Karpas-422 (cell line): ENCODE measurements at regions not wholly inside any gene's neighbourhood (a gene's known extent, or its start where the extent isn't known, plus 50 kb on each side); places are given as distances from the start of the nearest gene placed in this dataset.
"Not testable (repeated sequence)": the region's sequence is repeated elsewhere in the genome, so short reads cannot be mapped to it uniquely, and the experiment has no call there.

ENCODE experiments used
- DNase-seq: peaks from one replicate; pipeline ENCODE4 v3.0.0-alpha.2; 2015
- H2AFZ ChIP-seq: fragments of 200-600 bp; sonication (generic); 2 replicates; pipeline ENCODE4 v1.6.1; 2014; ENCODE audit warnings: antibody characterized with exemption, low read length, mixed read lengths
- H3K27ac ChIP-seq: fragments of 200-600 bp; sonication (generic); 2 replicates; pipeline ENCODE4 v1.5.1; 2014; ENCODE audit warnings: mild to moderate bottlenecking, low read length, moderate library complexity
- H3K27me3 ChIP-seq: fragments of 200-600 bp; sonication (generic); 2 replicates; pipeline ENCODE4 v1.6.1; 2014; ENCODE audit warnings: low read length, mixed read lengths
- H3K36me3 ChIP-seq: fragments of 200-600 bp; sonication (generic); 2 replicates; pipeline ENCODE4 v1.6.1; 2014; ENCODE audit warnings: low read length, mixed read lengths; ENCODE audit not compliant: insufficient read depth
- H3K4me1 ChIP-seq: fragments of 200-600 bp; sonication (generic); 2 replicates; pipeline ENCODE4 v1.6.1; 2014; ENCODE audit warnings: mild to moderate bottlenecking, low read length, mixed read lengths
- H3K4me2 ChIP-seq: fragments of 200-600 bp; sonication (generic); 2 replicates; pipeline ENCODE4 v1.6.1; 2014; ENCODE audit warnings: low read length, low read depth, mild to moderate bottlenecking; ENCODE audit not compliant: poor library complexity, severe bottlenecking
- H3K4me3 ChIP-seq: fragments of 200-600 bp; sonication (generic); 2 replicates; pipeline ENCODE4 v1.5.1; 2014; ENCODE audit warnings: mild to moderate bottlenecking, antibody characterized with exemption, low read length, mixed read lengths
- H3K79me2 ChIP-seq: fragments of 200-600 bp; sonication (generic); 2 replicates; pipeline ENCODE4 v1.6.1; 2014; ENCODE audit warnings: mild to moderate bottlenecking, low read length, mixed read lengths
- H3K9ac ChIP-seq: fragments of 200-600 bp; sonication (generic); 2 replicates; pipeline ENCODE4 v1.6.0; 2014; ENCODE audit warnings: low read length
- H3K9me2 ChIP-seq: fragments of 200-600 bp; sonication (generic), shearing (Covaris generic); replicated peaks from 2 replicates; pipeline ENCODE4 v1.6.0; 2014; ENCODE audit warnings: mild to moderate bottlenecking, low read length, moderate library complexity; ENCODE audit not compliant: insufficient read depth
- H3K9me3 ChIP-seq: fragments of 300-700, 200-600 bp; sonication (generic); 2 replicates; pipeline ENCODE4 v1.6.1; 2014; ENCODE audit warnings: low read length, mixed read lengths
- H4K20me1 ChIP-seq: fragments of 200-600 bp; sonication (generic); 2 replicates; pipeline ENCODE4 v1.6.1; 2014; ENCODE audit warnings: mild to moderate bottlenecking, antibody characterized with exemption, low read length, low read depth; ENCODE audit not compliant: insufficient read depth

DNA sequence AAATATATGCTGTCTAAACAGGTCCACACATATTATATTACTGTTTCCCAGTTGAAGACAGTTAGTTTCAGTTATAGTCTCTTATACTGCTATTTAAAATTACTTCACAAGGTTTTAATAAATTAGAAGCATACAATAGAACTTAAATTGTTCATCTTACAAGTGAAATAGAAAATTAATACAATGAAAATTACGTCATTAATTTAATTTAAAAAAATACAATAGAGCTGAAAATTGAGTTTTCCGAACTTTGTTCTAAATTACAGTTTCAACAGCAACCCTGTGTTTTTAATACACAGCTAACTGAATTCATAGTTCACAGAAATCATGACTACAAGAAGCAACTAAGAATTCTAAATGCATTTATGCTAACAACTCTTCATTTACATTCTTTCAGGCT lies 525.7 kb upstream of the FOXG1 start:
- no peaks in the 10 kb centered on the region for H3K79me2 ChIP-seq
- no peaks in the 10 kb centered on the region for H4K20me1 ChIP-seq
- H3K9ac ChIP-seq: no peak overlapping the region
- no peaks in the 10 kb centered on the region for H3K36me3 ChIP-seq
- no peaks in the 10 kb centered on the region for H3K4me1 ChIP-seq
- H3K9me2 ChIP-seq: no peaks in the 10 kb centered on the region
- no peak overlapping the region for H3K27ac ChIP-seq
- no peak overlapping the region for H3K4me2 ChIP-seq
- 0 out of 2 replicates have a peak overlapping the region, but pooled peaks have one; percentile 13 for H3K4me3 ChIP-seq
- H3K27me3 ChIP-seq: no peaks in the 10 kb centered on the region
- no peak for DNase-seq
- peaks cover 68% of the 10 kb centered on the region for H3K9me3 ChIP-seq
- H2AFZ ChIP-seq: no peak overlapping the region

GRCh38 chr14:28242895-28243294 lies 523.7 kb upstream of the FOXG1 start:
- Histone ChIP-seq H3K36me3 (no peaks in the 10 kb centered on the region), H3K9ac (no peak overlapping the region), H3K27ac (no peak overlapping the region), H2AFZ (no peak overlapping the region), H3K9me2 (no peaks in the 10 kb centered on the region), H3K4me3 (0 out of 2 replicates have a peak overlapping the region, but pooled peaks have one; percentile 1), H3K4me1 (no peaks in the 10 kb centered on the region), H3K4me2 (no peak overlapping the region), H3K79me2 (no peaks in the 10 kb centered on the region), H3K27me3 (no peaks in the 10 kb centered on the region), H3K9me3 (peaks cover 65% of the 10 kb centered on the region), H4K20me1 (no peaks in the 10 kb centered on the region)
- no peak for DNase-seq

GRCh38 chr14:28243600-28243999 lies 523.0 kb upstream of the FOXG1 start:
- Histone ChIP-seq H3K9me3 (peaks cover 65% of the 10 kb centered on the region), H3K27me3 (no peaks in the 10 kb centered on the region), H3K27ac (no peak overlapping the region), H2AFZ (no peak overlapping the region), H3K9me2 (no peaks in the 10 kb centered on the region), H3K4me3 (no peak overlapping the region), H3K4me1 (no peaks in the 10 kb centered on the region), H4K20me1 (no peaks in the 10 kb centered on the region), H3K9ac (no peak overlapping the region), H3K4me2 (no peak overlapping the region), H3K36me3 (no peaks in the 10 kb centered on the region), H3K79me2 (no peaks in the 10 kb centered on the region)
- no peak for DNase-seq

DNA sequence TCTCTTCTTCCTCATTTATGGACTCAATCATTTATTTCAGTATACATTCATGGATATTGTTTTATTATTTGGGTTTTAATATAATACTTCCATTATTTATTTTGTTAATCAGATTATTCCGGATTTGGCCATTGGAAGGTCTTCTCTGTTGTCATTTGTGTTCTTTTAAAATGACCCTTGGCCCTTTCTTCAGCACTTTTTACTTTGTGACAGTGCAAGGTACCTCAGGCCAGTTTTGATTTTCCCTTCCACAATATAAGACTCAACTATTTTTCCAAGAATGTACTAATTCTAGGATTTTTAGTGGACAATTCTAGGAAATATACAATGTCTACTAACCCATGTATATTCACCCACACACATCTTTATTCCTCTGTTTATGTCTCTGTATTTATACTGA lies 521.4 kb upstream of the FOXG1 start:
- peaks cover 60% of the 10 kb centered on the region for H3K9me3 ChIP-seq
- H3K79me2 ChIP-seq: no peaks in the 10 kb centered on the region
- H4K20me1 ChIP-seq: no peaks in the 10 kb centered on the region
- no peak for DNase-seq
- H3K27me3 ChIP-seq: no peaks in the 10 kb centered on the region
- H3K9ac ChIP-seq: no peak overlapping the region
- no peak overlapping the region for H2AFZ ChIP-seq
- H3K4me3 ChIP-seq: no peak overlapping the region
- H3K4me2 ChIP-seq: no peak overlapping the region
- no peaks in the 10 kb centered on the region for H3K36me3 ChIP-seq
- no peaks in the 10 kb centered on the region for H3K4me1 ChIP-seq
- no peaks in the 10 kb centered on the region for H3K9me2 ChIP-seq
- no peak overlapping the region for H3K27ac ChIP-seq

GRCh38 chr14:28247491-28247890 lies 519.1 kb upstream of the FOXG1 start:
- Histone ChIP-seq H3K79me2 (no peaks in the 10 kb centered on the region), H3K9ac (no peak overlapping the region), H4K20me1 (no peaks in the 10 kb centered on the region), H3K4me1 (no peaks in the 10 kb centered on the region), H3K36me3 (no peaks in the 10 kb centered on the region), H3K27me3 (no peaks in the 10 kb centered on the region), H3K27ac (no peak overlapping the region), H3K4me2 (no peak overlapping the region), H3K9me2 (no peaks in the 10 kb centered on the region), H3K4me3 (no peak overlapping the region), H3K9me3 (peaks cover 63% of the 10 kb centered on the region), H2AFZ (no peak overlapping the region)
- DNase-seq: no peak

DNA sequence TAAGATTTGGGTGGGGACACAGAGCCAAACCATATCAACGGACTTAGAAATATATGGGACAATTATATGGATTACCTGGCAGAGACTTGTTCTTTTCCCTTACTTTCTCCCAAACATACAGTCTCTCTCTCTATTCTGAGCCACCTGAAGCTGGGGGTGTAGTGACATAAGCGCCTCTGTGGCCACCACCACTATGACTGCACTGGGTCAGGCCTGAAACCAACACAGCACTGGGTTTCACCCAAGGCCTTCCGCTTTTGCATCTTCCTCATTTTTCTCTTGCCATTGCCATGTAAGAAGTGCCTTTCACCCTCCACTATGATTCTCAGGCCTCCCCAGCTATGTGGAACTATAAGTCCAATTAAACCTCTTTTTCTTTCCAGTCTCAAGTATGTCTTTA lies 514.5 kb upstream of the FOXG1 start:
- not testable (repeated sequence) for H3K4me1 ChIP-seq, H3K27ac ChIP-seq, H3K4me2 ChIP-seq, H3K79me2 ChIP-seq, H3K4me3 ChIP-seq, H4K20me1 ChIP-seq, H3K9ac ChIP-seq, DNase-seq, H3K9me2 ChIP-seq, H3K27me3 ChIP-seq, H2AFZ ChIP-seq, H3K36me3 ChIP-seq
- H3K9me3 ChIP-seq: peaks cover 65% of the 10 kb centered on the region

DNA sequence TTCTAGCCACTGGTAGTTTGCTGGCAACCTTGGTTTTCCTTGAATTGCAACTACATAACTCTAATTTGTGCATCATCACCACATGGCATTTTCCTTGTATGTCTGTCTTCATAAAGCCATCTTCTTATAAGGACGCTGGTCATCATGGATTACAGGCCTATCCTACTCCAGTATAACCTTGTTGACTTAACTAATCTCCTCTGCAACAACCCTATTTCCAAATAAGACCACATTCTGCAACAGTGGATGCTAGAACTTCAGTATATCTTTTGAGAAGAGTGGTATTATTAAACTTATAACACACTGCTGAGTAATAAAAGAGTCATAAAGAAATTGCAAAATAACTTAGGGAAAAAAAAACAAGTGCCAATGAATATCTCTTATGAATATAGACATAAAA lies 511.8 kb upstream of the FOXG1 start:
- Histone ChIP-seq H3K4me3 (no peak overlapping the region), H3K9me3 (peaks cover 57% of the 10 kb centered on the region), H3K9ac (no peak overlapping the region), H4K20me1 (no peaks in the 10 kb centered on the region), H3K36me3 (no peaks in the 10 kb centered on the region), H3K4me2 (no peak overlapping the region), H3K4me1 (no peaks in the 10 kb centered on the region), H3K27me3 (no peaks in the 10 kb centered on the region), H3K27ac (no peak overlapping the region), H3K79me2 (no peaks in the 10 kb centered on the region), H3K9me2 (no peaks in the 10 kb centered on the region), H2AFZ (no peak overlapping the region)
- DNase-seq: no peak

GRCh38 chr14:28264306-28264705 lies 502.3 kb upstream of the FOXG1 start:
- Histone ChIP-seq H2AFZ (no peak overlapping the region), H3K4me1 (no peaks in the 10 kb centered on the region), H3K4me3 (no peak overlapping the region), H3K4me2 (no peak overlapping the region), H4K20me1 (no peaks in the 10 kb centered on the region), H3K27ac (no peak overlapping the region), H3K9me3 (peaks cover 63% of the 10 kb centered on the region), H3K36me3 (no peaks in the 10 kb centered on the region), H3K9me2 (no peaks in the 10 kb centered on the region), H3K9ac (no peak overlapping the region), H3K27me3 (no peaks in the 10 kb centered on the region), H3K79me2 (no peaks in the 10 kb centered on the region)
- no peak for DNase-seq

- Histone ChIP-seq H3K9me3 (peaks cover 48% of the 10 kb centered on the region), H3K4me3 (no peak overlapping the region), H3K36me3 (no peaks in the 10 kb centered on the region), H4K20me1 (no peaks in the 10 kb centered on the region), H3K4me1 (no peaks in the 10 kb centered on the region), H3K27me3 (no peaks in the 10 kb centered on the region), H3K79me2 (no peaks in the 10 kb centered on the region), H2AFZ (no peak overlapping the region), H3K27ac (no peak overlapping the region), H3K9me2 (no peaks in the 10 kb centered on the region), H3K4me2 (no peak overlapping the region), H3K9ac (no peak overlapping the region)
- DNase-seq: no peak
Observed at GRCh38 chr14:28272270-28272669, 494.3 kb upstream of the FOXG1 start.
